ENCODE measurements at regions not wholly inside any gene's neighbourhood (a gene's known extent, or its start where the extent isn't known, plus 50 kb on each side); places are given as distances from the start of the nearest gene placed in this dataset.

DNA sequence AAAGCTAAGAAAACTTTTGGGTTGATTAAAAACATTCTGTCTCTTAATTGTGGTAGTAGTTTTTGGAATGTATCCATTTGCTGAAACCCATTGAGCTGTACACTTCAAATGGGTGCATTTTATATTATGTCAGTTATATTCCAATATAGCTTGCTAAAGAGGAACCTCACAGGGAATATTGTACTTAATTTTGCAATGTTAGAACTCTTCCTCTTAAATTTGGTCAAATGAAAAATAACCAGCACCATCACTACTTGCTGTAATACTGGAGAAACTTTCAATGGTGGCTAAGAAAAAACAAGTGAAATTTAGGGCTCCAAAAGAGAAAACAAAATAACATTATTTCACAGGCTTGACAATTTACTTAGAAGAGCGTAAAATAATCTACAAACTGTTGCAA is 651.5 kb downstream of the MAFB start:
- no peak overlapping the region for H2AFZ ChIP-seq (ENCODE audit: low read length)
- H3K27ac ChIP-seq (replicated peaks; ENCODE audit: low read length): no peak overlapping the region
- no peaks in the 10 kb centered on the region for H3K79me1 ChIP-seq (ENCODE audit: low read depth, low read length)
- H3K27me3 ChIP-seq (ENCODE audit: control insufficient read depth in 3 of 3, insufficient read depth in 3 of 3, low read depth in 1 of 3, low read length in 3 of 3): no peaks in the 10 kb centered on the region
- no peak overlapping the region for H3K18ac ChIP-seq (ENCODE audit: low read length)
- no peak overlapping the region for H3K9ac ChIP-seq (ENCODE audit: low read depth, low read length, poor library complexity)
- H3K9me3 ChIP-seq (replicated peaks in 1 of 2; ENCODE audit: control insufficient read depth in 2 of 2, insufficient read depth in 1 of 2, low read depth in 1 of 2, low read length in 2 of 2): no peaks in the 10 kb centered on the region
- no peak overlapping the region for H4K8ac ChIP-seq (ENCODE audit: low read depth, low read length)
- H2BK15ac ChIP-seq (ENCODE audit: low read length): no peak overlapping the region
- no peak overlapping the region for H3K4me2 ChIP-seq (ENCODE audit: insufficient read depth, low read length, poor library complexity, severe bottlenecking)
- DNase-seq (ENCODE audit: low spot score): no peak
- no peak overlapping the region for H2BK120ac ChIP-seq (ENCODE audit: low read depth, low read length)
- no CpG with 5 or more reads among the region's 1 CpG for WGBS, 2 donors (ENCODE audit: extremely low coverage in 2 of 2, insufficient read length in 2 of 2, insufficient replicate concordance in 1 of 2)
- no peak overlapping the region for H3K4ac ChIP-seq (ENCODE audit: low read length)
- H4K91ac ChIP-seq (ENCODE audit: low read depth, low read length, poor library complexity): no peak overlapping the region
- H2AK5ac ChIP-seq (ENCODE audit: low read depth, low read length): no peak overlapping the region
- no peaks in the 10 kb centered on the region for H3K36me3 ChIP-seq (replicated peaks in 1 of 2; ENCODE audit: control insufficient read depth in 2 of 2, insufficient read depth in 2 of 2, low read length in 2 of 2)
- no peaks in the 10 kb centered on the region for H3K4me1 ChIP-seq (ENCODE audit: control insufficient read depth in 2 of 2, insufficient read depth in 1 of 2, low read depth in 1 of 2, low read length in 2 of 2)
- no peak overlapping the region for H2BK12ac ChIP-seq (ENCODE audit: low read length)
- no peak overlapping the region for H3K23ac ChIP-seq (ENCODE audit: low read depth, low read length, poor library complexity)
- H3K14ac ChIP-seq (ENCODE audit: low read length): no peak overlapping the region
- no peak overlapping the region for H2BK5ac ChIP-seq (ENCODE audit: low read length)
- H3K4me3 ChIP-seq (ENCODE audit: low read length in 2 of 2): no peak overlapping the region

DNA sequence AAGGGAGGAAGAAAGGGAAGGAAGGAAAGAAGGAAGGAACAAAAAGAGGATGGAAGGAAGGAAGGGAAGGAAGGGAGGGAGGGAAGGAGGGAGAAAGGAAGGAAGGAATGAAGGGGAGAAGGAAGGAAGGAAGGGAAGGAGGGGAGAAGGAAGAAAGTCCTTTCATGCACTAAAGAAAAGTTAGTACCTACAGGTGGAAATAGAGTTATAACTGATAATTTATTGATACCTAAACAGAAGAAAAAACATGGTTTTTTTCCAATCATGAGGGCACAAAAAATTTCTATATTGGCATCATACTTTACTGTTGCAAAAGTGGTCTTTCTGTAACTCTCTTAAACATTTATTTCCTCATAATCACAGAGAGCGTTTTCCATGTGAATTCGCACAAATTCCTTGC is 659.4 kb downstream of the MAFB start:
- H2BK15ac ChIP-seq (ENCODE audit: low read length): no peak overlapping the region
- H3K18ac ChIP-seq (ENCODE audit: low read length): no peak overlapping the region
- no peak overlapping the region for H2BK5ac ChIP-seq (ENCODE audit: low read length)
- no peak overlapping the region for H3K4ac ChIP-seq (ENCODE audit: low read length)
- H2BK12ac ChIP-seq (ENCODE audit: low read length): no peak overlapping the region
- no peak overlapping the region for H3K9ac ChIP-seq (ENCODE audit: low read depth, low read length, poor library complexity)
- no peaks in the 10 kb centered on the region for H3K79me1 ChIP-seq (ENCODE audit: low read depth, low read length)
- H4K8ac ChIP-seq (ENCODE audit: low read depth, low read length): no peak overlapping the region
- no peak for DNase-seq (ENCODE audit: low spot score)
- no peak overlapping the region for H4K91ac ChIP-seq (ENCODE audit: low read depth, low read length, poor library complexity)
- no peak overlapping the region for H2BK120ac ChIP-seq (ENCODE audit: low read depth, low read length)
- no CpG with 5 or more reads among the region's 2 CpGs for WGBS, 2 donors (ENCODE audit: extremely low coverage in 2 of 2, insufficient read length in 2 of 2, insufficient replicate concordance in 1 of 2)
- no peak overlapping the region for H3K23ac ChIP-seq (ENCODE audit: low read depth, low read length, poor library complexity)
- no peak overlapping the region for H3K4me2 ChIP-seq (ENCODE audit: insufficient read depth, low read length, poor library complexity, severe bottlenecking)
- H3K4me1 ChIP-seq (ENCODE audit: control insufficient read depth in 2 of 2, insufficient read depth in 1 of 2, low read depth in 1 of 2, low read length in 2 of 2): no peaks in the 10 kb centered on the region
- no peak overlapping the region for H3K27ac ChIP-seq (replicated peaks; ENCODE audit: low read length)
- no peaks in the 10 kb centered on the region for H3K36me3 ChIP-seq (replicated peaks in 1 of 2; ENCODE audit: control insufficient read depth in 2 of 2, insufficient read depth in 2 of 2, low read length in 2 of 2)
- no peak overlapping the region for H2AFZ ChIP-seq (ENCODE audit: low read length)
- no peak overlapping the region for H2AK5ac ChIP-seq (ENCODE audit: low read depth, low read length)
- H3K9me3 ChIP-seq (replicated peaks in 1 of 2; ENCODE audit: control insufficient read depth in 2 of 2, insufficient read depth in 1 of 2, low read depth in 1 of 2, low read length in 2 of 2): no peaks in the 10 kb centered on the region
- no peak overlapping the region for H3K14ac ChIP-seq (ENCODE audit: low read length)
- H3K4me3 ChIP-seq (ENCODE audit: low read length in 2 of 2): no peak overlapping the region
- H3K27me3 ChIP-seq (ENCODE audit: control insufficient read depth in 3 of 3, insufficient read depth in 3 of 3, low read depth in 1 of 3, low read length in 3 of 3): no peaks in the 10 kb centered on the region

DNA sequence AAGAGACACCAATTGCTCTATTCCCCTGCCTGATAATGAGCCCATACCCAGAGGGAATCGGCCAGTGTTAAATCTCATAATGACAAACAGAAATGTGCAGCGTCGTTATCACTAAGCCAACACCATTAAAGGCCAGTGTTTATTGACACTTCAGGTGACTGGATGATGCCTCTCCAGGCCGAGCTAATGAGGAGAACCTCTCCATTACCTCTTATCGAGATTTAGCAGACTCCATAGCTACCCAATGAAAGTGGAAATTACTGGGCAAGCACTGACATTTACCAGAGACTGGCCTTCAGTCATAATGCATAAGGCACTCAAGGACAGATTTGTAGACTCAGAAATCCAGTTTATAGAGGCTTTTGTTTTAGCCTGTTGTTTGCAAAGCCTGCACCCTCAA is 669.5 kb downstream of the MAFB start:
- no peak overlapping the region for H3K18ac ChIP-seq (ENCODE audit: low read length)
- no peak overlapping the region for H4K8ac ChIP-seq (ENCODE audit: low read depth, low read length)
- no peak overlapping the region for H2AK5ac ChIP-seq (ENCODE audit: low read depth, low read length)
- H2AFZ ChIP-seq (ENCODE audit: low read length): no peak overlapping the region
- WGBS, 2 donors (ENCODE audit: extremely low coverage in 2 of 2, insufficient read length in 2 of 2, insufficient replicate concordance in 1 of 2): no CpG with 5 or more reads among the region's 5 CpGs
- no peaks in the 10 kb centered on the region for H3K36me3 ChIP-seq (replicated peaks in 1 of 2; ENCODE audit: control insufficient read depth in 2 of 2, insufficient read depth in 2 of 2, low read length in 2 of 2)
- H2BK15ac ChIP-seq (ENCODE audit: low read length): no peak overlapping the region
- H3K27ac ChIP-seq (replicated peaks; ENCODE audit: low read length): no peak overlapping the region
- H3K79me1 ChIP-seq (ENCODE audit: low read depth, low read length): no peaks in the 10 kb centered on the region
- H3K14ac ChIP-seq (ENCODE audit: low read length): no peak overlapping the region
- H2BK120ac ChIP-seq (ENCODE audit: low read depth, low read length): no peak overlapping the region
- H3K4me1 ChIP-seq (ENCODE audit: control insufficient read depth in 2 of 2, insufficient read depth in 1 of 2, low read depth in 1 of 2, low read length in 2 of 2): no peaks in the 10 kb centered on the region
- no peak for DNase-seq (ENCODE audit: low spot score)
- no peak overlapping the region for H3K4me2 ChIP-seq (ENCODE audit: insufficient read depth, low read length, poor library complexity, severe bottlenecking)
- no peak overlapping the region for H3K23ac ChIP-seq (ENCODE audit: low read depth, low read length, poor library complexity)
- H3K4me3 ChIP-seq (ENCODE audit: low read length in 2 of 2): no peak overlapping the region
- H3K4ac ChIP-seq (ENCODE audit: low read length): no peak overlapping the region
- H4K91ac ChIP-seq (ENCODE audit: low read depth, low read length, poor library complexity): no peak overlapping the region
- no peak overlapping the region for H2BK5ac ChIP-seq (ENCODE audit: low read length)
- H3K9ac ChIP-seq (ENCODE audit: low read depth, low read length, poor library complexity): no peak overlapping the region
- H3K27me3 ChIP-seq (ENCODE audit: control insufficient read depth in 3 of 3, insufficient read depth in 3 of 3, low read depth in 1 of 3, low read length in 3 of 3): no peaks in the 10 kb centered on the region
- H3K9me3 ChIP-seq (replicated peaks in 1 of 2; ENCODE audit: control insufficient read depth in 2 of 2, insufficient read depth in 1 of 2, low read depth in 1 of 2, low read length in 2 of 2): no peaks in the 10 kb centered on the region
- H2BK12ac ChIP-seq (ENCODE audit: low read length): no peak overlapping the region

DNA sequence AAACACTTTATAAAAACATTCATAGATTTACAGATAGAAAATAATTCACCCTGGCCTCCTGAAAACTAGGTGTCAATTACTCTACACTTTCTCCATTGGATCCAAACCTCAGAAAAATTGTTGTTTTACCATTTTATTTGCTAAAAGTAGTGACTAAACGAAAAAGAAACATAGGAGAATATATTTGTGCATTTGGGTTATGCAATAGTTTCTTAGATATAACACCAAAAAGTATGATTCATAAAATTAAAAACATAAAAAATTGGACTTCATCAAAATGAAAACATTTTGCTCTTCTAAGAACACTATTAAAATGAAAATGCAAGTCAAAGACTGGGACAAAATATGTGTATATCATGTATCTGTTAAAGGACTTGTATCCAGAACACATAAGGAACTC is 671.3 kb downstream of the MAFB start:
- no peak overlapping the region for H3K4me2 ChIP-seq (ENCODE audit: insufficient read depth, low read length, poor library complexity, severe bottlenecking)
- H3K18ac ChIP-seq (ENCODE audit: low read length): no peak overlapping the region
- H2BK120ac ChIP-seq (ENCODE audit: low read depth, low read length): no peak overlapping the region
- no peak overlapping the region for H3K23ac ChIP-seq (ENCODE audit: low read depth, low read length, poor library complexity)
- no peaks in the 10 kb centered on the region for H3K9me3 ChIP-seq (replicated peaks in 1 of 2; ENCODE audit: control insufficient read depth in 2 of 2, insufficient read depth in 1 of 2, low read depth in 1 of 2, low read length in 2 of 2)
- H2BK5ac ChIP-seq (ENCODE audit: low read length): no peak overlapping the region
- H3K4me1 ChIP-seq (ENCODE audit: control insufficient read depth in 2 of 2, insufficient read depth in 1 of 2, low read depth in 1 of 2, low read length in 2 of 2): no peaks in the 10 kb centered on the region
- H4K91ac ChIP-seq (ENCODE audit: low read depth, low read length, poor library complexity): no peak overlapping the region
- H4K8ac ChIP-seq (ENCODE audit: low read depth, low read length): no peak overlapping the region
- no peak overlapping the region for H2BK12ac ChIP-seq (ENCODE audit: low read length)
- H3K14ac ChIP-seq (ENCODE audit: low read length): no peak overlapping the region
- H3K27ac ChIP-seq (replicated peaks; ENCODE audit: low read length): no peak overlapping the region
- H3K79me1 ChIP-seq (ENCODE audit: low read depth, low read length): no peaks in the 10 kb centered on the region
- no peak overlapping the region for H2AK5ac ChIP-seq (ENCODE audit: low read depth, low read length)
- no peak overlapping the region for H3K4me3 ChIP-seq (ENCODE audit: low read length in 2 of 2)
- H2BK15ac ChIP-seq (ENCODE audit: low read length): no peak overlapping the region
- WGBS, 2 donors (ENCODE audit: extremely low coverage in 2 of 2, insufficient read length in 2 of 2, insufficient replicate concordance in 1 of 2): no CpG with 5 or more reads among the region's 1 CpG
- H3K36me3 ChIP-seq (replicated peaks in 1 of 2; ENCODE audit: control insufficient read depth in 2 of 2, insufficient read depth in 2 of 2, low read length in 2 of 2): no peaks in the 10 kb centered on the region
- no peak overlapping the region for H3K4ac ChIP-seq (ENCODE audit: low read length)
- DNase-seq (ENCODE audit: low spot score): no peak
- H3K9ac ChIP-seq (ENCODE audit: low read depth, low read length, poor library complexity): no peak overlapping the region
- H3K27me3 ChIP-seq (ENCODE audit: control insufficient read depth in 3 of 3, insufficient read depth in 3 of 3, low read depth in 1 of 3, low read length in 3 of 3): no peaks in the 10 kb centered on the region
- no peak overlapping the region for H2AFZ ChIP-seq (ENCODE audit: low read length)

Data from neuronal stem cell (in vitro differentiated cells).